ENCODE measurements at regions not wholly inside any gene's neighbourhood (a gene's known extent, or its start where the extent isn't known, plus 50 kb on each side); places are given as distances from the start of the nearest gene placed in this dataset.
A peak's percentile ranks its signal among the peaks of the same experiment; 100 is the strongest.

GRCh38 chr9:88786291-88787079 is 204.8 kb upstream of the S1PR3 start:
- intact Hi-C loops (cut with micrococcal nuclease), result no loop called here
- WGBS, 2 experiments (ENCODE audit: extremely low coverage in 2 of 2, insufficient read length in 1 of 2), result 77% methylated on average over 4 of the region's 12 CpGs; no CpG with 5 or more reads in 1 of the 2 experiments
- Histone ChIP-seq H4K8ac (ENCODE audit: low read depth in 2 of 2, low read length in 2 of 2) (no peak overlapping the region), H3K27me3 (ENCODE audit: control insufficient read depth, insufficient read depth, low read length) (no peaks in the 10 kb centered on the region), H4K5ac (ENCODE audit: low read depth, low read length) (no peak overlapping the region; the same call in 1 of the 2 replicates), H3K56ac (ENCODE audit: extremely low read depth, insufficient read depth, low read length) (no peak overlapping the region), H3K4me3 (ENCODE audit: insufficient read depth, low read depth, low read length) (no peak overlapping the region), H2BK120ac (ENCODE audit: low read depth, low read length) (peak overlapping the region; percentile 36), H3K18ac (ENCODE audit: low read depth, low read length) (no peak overlapping the region; the same call in 1 of the 2 replicates), H3K4me1 (ENCODE audit: control insufficient read depth, insufficient read depth, low read length) (peaks cover 17% of the 10 kb centered on the region), H2BK20ac (ENCODE audit: low read depth, low read length) (no peak overlapping the region; the same call in 1 of the 2 replicates), H3K36me3 (ENCODE audit: control insufficient read depth, insufficient read depth, low read length) (no peaks in the 10 kb centered on the region), H3K79me1 (ENCODE audit: low read depth in 1 of 2, low read length in 2 of 2) (no peaks in the 10 kb centered on the region), H2AFZ (replicated peaks; ENCODE audit: low read length, poor library complexity) (peak overlapping the region; percentile 58), H4K20me1 (ENCODE audit: insufficient read depth, low read length) (no peaks in the 10 kb centered on the region), H2BK5ac (ENCODE audit: low read depth, low read length, poor library complexity, severe bottlenecking) (no peak overlapping the region), H3K9me1 (ENCODE audit: insufficient read depth, low read length) (peaks cover 7% of the 10 kb centered on the region), H2AK9ac (replicated peaks; ENCODE audit: low read depth, low read length, poor library complexity) (no peak overlapping the region), H3K4ac (ENCODE audit: low read depth, low read length) (no peak overlapping the region; the same call in 1 of the 2 replicates), H2BK15ac (ENCODE audit: low read depth, low read length) (peak overlapping the region; percentile 26), H3K4me2 (ENCODE audit: low read depth, low read length) (no peak overlapping the region), H3K14ac (replicated peaks; ENCODE audit: low read depth, low read length) (no peak overlapping the region), H3K9me3 (ENCODE audit: control insufficient read depth, insufficient read depth, low read length) (no peaks in the 10 kb centered on the region), H2AK5ac (ENCODE audit: low read depth, low read length) (peak overlapping the region; percentile 30; the same call in 1 of the 2 replicates), H3K23ac (ENCODE audit: low read depth, low read length) (no peak overlapping the region), H4K91ac (ENCODE audit: insufficient read depth, low read depth, low read length) (peak overlapping the region; percentile 11; the same call in 1 of the 2 replicates), H3K27ac (ENCODE audit: insufficient read depth, low read length) (no peak overlapping the region), H3K9ac (ENCODE audit: low read depth, low read length) (no peak overlapping the region)
- ATAC-seq (ENCODE audit: low read depth), result no peak
- TF ChIP-seq ELK1 (IDR thresholded peaks at IDR 0.05; ENCODE audit: borderline replicate concordance, low read depth, low read length), result no peak
- TF ChIP-seq MXI1 (IDR thresholded peaks at IDR 0.05; ENCODE audit: borderline replicate concordance, low read depth, low read length), result no peak
- no peak for TF ChIP-seq CEBPB (IDR thresholded peaks at IDR 0.05; ENCODE audit: low read depth, low read length)
- TF ChIP-seq, protein P1, sequence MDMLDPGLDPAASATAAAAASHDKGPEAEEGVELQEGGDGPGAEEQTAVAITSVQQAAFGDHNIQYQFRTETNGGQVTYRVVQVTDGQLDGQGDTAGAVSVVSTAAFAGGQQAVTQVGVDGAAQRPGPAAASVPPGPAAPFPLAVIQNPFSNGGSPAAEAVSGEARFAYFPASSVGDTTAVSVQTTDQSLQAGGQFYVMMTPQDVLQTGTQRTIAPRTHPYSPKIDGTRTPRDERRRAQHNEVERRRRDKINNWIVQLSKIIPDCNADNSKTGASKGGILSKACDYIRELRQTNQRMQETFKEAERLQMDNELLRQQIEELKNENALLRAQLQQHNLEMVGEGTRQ (IDR thresholded peaks at IDR 0.05; ENCODE audit: low read depth, low read length), result no peak
- no peak for TF ChIP-seq MAZ (IDR thresholded peaks at IDR 0.05; ENCODE audit: borderline replicate concordance, low read depth, low read length)
- dilution Hi-C loops (cut with HindIII; ENCODE audit: low sequenced_read_pairs, unreplicated experiment), result no loop called here
- CTCF ChIA-PET, result no interaction called here
- no TSS peak for BruUV-seq (replicated peaks)
- POLR2A ChIA-PET (ENCODE audit: unreplicated experiment), result no interaction called here
- in situ Hi-C loops (cut with MboI; ENCODE audit: low sequenced_read_pairs), result no loop called here
- peak; percentile 24 for DNase-seq

Measured in IMR-90 (cell line).